ENCODE measurements at regions not wholly inside any gene's neighbourhood (a gene's known extent, or its start where the extent isn't known, plus 50 kb on each side); places are given as distances from the start of the nearest gene placed in this dataset.
"Not testable (repeated sequence)": the region's sequence is repeated elsewhere in the genome, so short reads cannot be mapped to it uniquely, and the experiment has no call there.

- not testable (repeated sequence) for ATAC-seq (ENCODE audit: low read depth in 2 of 2); H3K4me3 ChIP-seq (ENCODE audit: low read depth, low read length); H3K4me3 Mint-ChIP-seq; DNase-seq; H3K4me1 ChIP-seq (ENCODE audit: control insufficient read depth, insufficient read depth, low read length, poor library complexity, severe bottlenecking); H3K9me3 ChIP-seq (ENCODE audit: control insufficient read depth in 2 of 2, low read length in 2 of 2); H3K36me3 Mint-ChIP-seq; H3K4me1 Mint-ChIP-seq; H3K27ac Mint-ChIP-seq; H3K27me3 ChIP-seq (ENCODE audit: control insufficient read depth, insufficient read depth, low read length); H3K36me3 ChIP-seq (ENCODE audit: control insufficient read depth, insufficient read depth, low read length); H3K27ac ChIP-seq (ENCODE audit: insufficient read depth, low read length, poor library complexity, severe bottlenecking); H3K27me3 Mint-ChIP-seq; H3K9me3 Mint-ChIP-seq
Measured at GRCh38 chr13:18697221-18697620, 484.4 kb downstream of the TUBA3C start.

GRCh38 chr13:18677403-18677802 is 504.2 kb downstream of the TUBA3C start:
- not testable (repeated sequence) for H3K36me3 Mint-ChIP-seq, H3K4me3 Mint-ChIP-seq, H3K27ac Mint-ChIP-seq

GRCh38 chr13:18675268-18675667 is 506.4 kb downstream of the TUBA3C start:
- not testable (repeated sequence) for H3K27ac ChIP-seq (ENCODE audit: insufficient read depth, low read length, poor library complexity, severe bottlenecking); DNase-seq; H3K4me3 Mint-ChIP-seq; H3K4me1 ChIP-seq (ENCODE audit: control insufficient read depth, insufficient read depth, low read length, poor library complexity, severe bottlenecking); H3K9me3 Mint-ChIP-seq; H3K27me3 Mint-ChIP-seq; H3K9me3 ChIP-seq (ENCODE audit: control insufficient read depth in 2 of 2, low read length in 2 of 2); H3K4me3 ChIP-seq (ENCODE audit: low read depth, low read length); H3K36me3 Mint-ChIP-seq; H3K4me1 Mint-ChIP-seq; H3K36me3 ChIP-seq (ENCODE audit: control insufficient read depth, insufficient read depth, low read length); H3K27me3 ChIP-seq (ENCODE audit: control insufficient read depth, insufficient read depth, low read length); H3K27ac Mint-ChIP-seq; ATAC-seq (ENCODE audit: low read depth in 2 of 2)

More at GRCh38 chr13:18677403-18677802, 504.2 kb downstream of the TUBA3C start:
- not testable (repeated sequence) for ATAC-seq (ENCODE audit: low read depth in 2 of 2); H3K27ac ChIP-seq (ENCODE audit: insufficient read depth, low read length, poor library complexity, severe bottlenecking); H3K4me1 ChIP-seq (ENCODE audit: control insufficient read depth, insufficient read depth, low read length, poor library complexity, severe bottlenecking); H3K4me1 Mint-ChIP-seq; H3K9me3 Mint-ChIP-seq; DNase-seq; H3K4me3 ChIP-seq (ENCODE audit: low read depth, low read length); H3K27me3 ChIP-seq (ENCODE audit: control insufficient read depth, insufficient read depth, low read length); H3K9me3 ChIP-seq (ENCODE audit: control insufficient read depth in 2 of 2, low read length in 2 of 2); H3K36me3 ChIP-seq (ENCODE audit: control insufficient read depth, insufficient read depth, low read length); H3K27me3 Mint-ChIP-seq

- H3K4me1 ChIP-seq (ENCODE audit: control insufficient read depth, insufficient read depth, low read length, poor library complexity, severe bottlenecking); H3K9me3 Mint-ChIP-seq; H3K36me3 ChIP-seq (ENCODE audit: control insufficient read depth, insufficient read depth, low read length); H3K27me3 ChIP-seq (ENCODE audit: control insufficient read depth, insufficient read depth, low read length); ATAC-seq (ENCODE audit: low read depth in 2 of 2); H3K4me3 Mint-ChIP-seq; H3K4me3 ChIP-seq (ENCODE audit: low read depth, low read length); H3K9me3 ChIP-seq (ENCODE audit: control insufficient read depth in 2 of 2, low read length in 2 of 2); H3K27me3 Mint-ChIP-seq; H3K4me1 Mint-ChIP-seq; H3K36me3 Mint-ChIP-seq; DNase-seq; H3K27ac ChIP-seq (ENCODE audit: insufficient read depth, low read length, poor library complexity, severe bottlenecking); H3K27ac Mint-ChIP-seq: not testable (repeated sequence)
Measured at GRCh38 chr13:18673794-18674193, 507.8 kb downstream of the TUBA3C start.

GRCh38 chr13:18666585-18666984 is 515.0 kb downstream of the TUBA3C start:
- H3K4me1 Mint-ChIP-seq; H3K9me3 ChIP-seq (ENCODE audit: control insufficient read depth in 2 of 2, low read length in 2 of 2); H3K27me3 ChIP-seq (ENCODE audit: control insufficient read depth, insufficient read depth, low read length); DNase-seq; H3K27me3 Mint-ChIP-seq; H3K4me1 ChIP-seq (ENCODE audit: control insufficient read depth, insufficient read depth, low read length, poor library complexity, severe bottlenecking); H3K9me3 Mint-ChIP-seq; ATAC-seq (ENCODE audit: low read depth in 2 of 2); H3K36me3 Mint-ChIP-seq; H3K36me3 ChIP-seq (ENCODE audit: control insufficient read depth, insufficient read depth, low read length); H3K4me3 Mint-ChIP-seq; H3K27ac Mint-ChIP-seq; H3K4me3 ChIP-seq (ENCODE audit: low read depth, low read length); H3K27ac ChIP-seq (ENCODE audit: insufficient read depth, low read length, poor library complexity, severe bottlenecking): not testable (repeated sequence)

- not testable (repeated sequence) for DNase-seq; H3K4me1 ChIP-seq (ENCODE audit: control insufficient read depth, insufficient read depth, low read length, poor library complexity, severe bottlenecking); H3K9me3 Mint-ChIP-seq; H3K27me3 Mint-ChIP-seq; H3K36me3 ChIP-seq (ENCODE audit: control insufficient read depth, insufficient read depth, low read length); H3K9me3 ChIP-seq (ENCODE audit: control insufficient read depth in 2 of 2, low read length in 2 of 2); H3K4me3 Mint-ChIP-seq; H3K36me3 Mint-ChIP-seq; H3K27ac Mint-ChIP-seq; H3K4me1 Mint-ChIP-seq; ATAC-seq (ENCODE audit: low read depth in 2 of 2); H3K27me3 ChIP-seq (ENCODE audit: control insufficient read depth, insufficient read depth, low read length); H3K4me3 ChIP-seq (ENCODE audit: low read depth, low read length); H3K27ac ChIP-seq (ENCODE audit: insufficient read depth, low read length, poor library complexity, severe bottlenecking)
Measured at GRCh38 chr13:18665716-18666115, 515.9 kb downstream of the TUBA3C start.

GRCh38 chr13:18665124-18665523 is 516.5 kb downstream of the TUBA3C start:
- H3K4me1 Mint-ChIP-seq; H3K4me3 ChIP-seq (ENCODE audit: low read depth, low read length); H3K36me3 ChIP-seq (ENCODE audit: control insufficient read depth, insufficient read depth, low read length); H3K27ac ChIP-seq (ENCODE audit: insufficient read depth, low read length, poor library complexity, severe bottlenecking); H3K4me1 ChIP-seq (ENCODE audit: control insufficient read depth, insufficient read depth, low read length, poor library complexity, severe bottlenecking); H3K27me3 Mint-ChIP-seq; H3K27me3 ChIP-seq (ENCODE audit: control insufficient read depth, insufficient read depth, low read length); H3K36me3 Mint-ChIP-seq; H3K9me3 Mint-ChIP-seq; H3K4me3 Mint-ChIP-seq; H3K27ac Mint-ChIP-seq; ATAC-seq (ENCODE audit: low read depth in 2 of 2); H3K9me3 ChIP-seq (ENCODE audit: control insufficient read depth in 2 of 2, low read length in 2 of 2); DNase-seq: not testable (repeated sequence)

- H3K27me3 Mint-ChIP-seq; H3K4me1 ChIP-seq (ENCODE audit: control insufficient read depth, insufficient read depth, low read length, poor library complexity, severe bottlenecking); H3K4me1 Mint-ChIP-seq; H3K4me3 Mint-ChIP-seq; DNase-seq; H3K4me3 ChIP-seq (ENCODE audit: low read depth, low read length); H3K27ac Mint-ChIP-seq; H3K36me3 ChIP-seq (ENCODE audit: control insufficient read depth, insufficient read depth, low read length); H3K9me3 Mint-ChIP-seq; H3K36me3 Mint-ChIP-seq; H3K9me3 ChIP-seq (ENCODE audit: control insufficient read depth in 2 of 2, low read length in 2 of 2); ATAC-seq (ENCODE audit: low read depth in 2 of 2); H3K27me3 ChIP-seq (ENCODE audit: control insufficient read depth, insufficient read depth, low read length); H3K27ac ChIP-seq (ENCODE audit: insufficient read depth, low read length, poor library complexity, severe bottlenecking): not testable (repeated sequence)
Measured at GRCh38 chr13:18663222-18663621, 518.4 kb downstream of the TUBA3C start.

Data from CD4-positive, CD25-positive, alpha-beta regulatory T cell (primary cell).